ENCODE measurements at regions not wholly inside any gene's neighbourhood (a gene's known extent, or its start where the extent isn't known, plus 50 kb on each side); places are given as distances from the start of the nearest gene placed in this dataset.
A peak's percentile ranks its signal among the peaks of the same experiment; 100 is the strongest.

GRCh38 chr17:14926526-14927122 lies 338.5 kb downstream of the PMP22 start:
- no peaks in the 10 kb centered on the region for H3K27me3 Mint-ChIP-seq (ENCODE audit: low read depth)
- ChIA-PET POLR2A (no interaction called here), CTCF (interaction anchor here (0.7 to 2.8 kb wide), 20 partner anchors 11 to 1895 kb away, joined by 3 to 24 read pairs (median 4); no protein-coding TSS in a partner anchor)
- TF ChIP-seq, protein P1, sequence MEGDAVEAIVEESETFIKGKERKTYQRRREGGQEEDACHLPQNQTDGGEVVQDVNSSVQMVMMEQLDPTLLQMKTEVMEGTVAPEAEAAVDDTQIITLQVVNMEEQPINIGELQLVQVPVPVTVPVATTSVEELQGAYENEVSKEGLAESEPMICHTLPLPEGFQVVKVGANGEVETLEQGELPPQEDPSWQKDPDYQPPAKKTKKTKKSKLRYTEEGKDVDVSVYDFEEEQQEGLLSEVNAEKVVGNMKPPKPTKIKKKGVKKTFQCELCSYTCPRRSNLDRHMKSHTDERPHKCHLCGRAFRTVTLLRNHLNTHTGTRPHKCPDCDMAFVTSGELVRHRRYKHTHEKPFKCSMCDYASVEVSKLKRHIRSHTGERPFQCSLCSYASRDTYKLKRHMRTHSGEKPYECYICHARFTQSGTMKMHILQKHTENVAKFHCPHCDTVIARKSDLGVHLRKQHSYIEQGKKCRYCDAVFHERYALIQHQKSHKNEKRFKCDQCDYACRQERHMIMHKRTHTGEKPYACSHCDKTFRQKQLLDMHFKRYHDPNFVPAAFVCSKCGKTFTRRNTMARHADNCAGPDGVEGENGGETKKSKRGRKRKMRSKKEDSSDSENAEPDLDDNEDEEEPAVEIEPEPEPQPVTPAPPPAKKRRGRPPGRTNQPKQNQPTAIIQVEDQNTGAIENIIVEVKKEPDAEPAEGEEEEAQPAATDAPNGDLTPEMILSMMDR (IDR thresholded peaks at IDR 0.05): peak; percentile 76
- TF ChIP-seq OVOL2 (CRISPR knock-in tag; IDR thresholded peaks at IDR 0.05; ENCODE audit: borderline replicate concordance): no peak
- DNase-seq (ENCODE audit: low spot score) (peak; percentile 45), ATAC-seq (no peak)
- H3K36me3 Mint-ChIP-seq: peaks cover 13% of the 10 kb centered on the region
- no peak overlapping the region for H3K4me3 Mint-ChIP-seq
- H3K9me3 Mint-ChIP-seq: peaks cover 18% of the 10 kb centered on the region
- H3K27ac Mint-ChIP-seq: no peak overlapping the region
- 0 out of 2 replicates have a peak, but pooled peaks cover 4% of the 10 kb centered on the region for H3K4me1 Mint-ChIP-seq

GRCh38 chr17:14926073-14926472 lies 339.1 kb downstream of the PMP22 start:
- Mint-ChIP-seq H3K4me1 (0 out of 2 replicates have a peak, but pooled peaks cover 4% of the 10 kb centered on the region), H3K36me3 (peaks cover 13% of the 10 kb centered on the region), H3K4me3 (no peak overlapping the region), H3K27me3 (ENCODE audit: low read depth) (no peaks in the 10 kb centered on the region), H3K27ac (no peak overlapping the region), H3K9me3 (peaks cover 18% of the 10 kb centered on the region)
- POLR2A ChIA-PET: no interaction called here
- no peak for TF ChIP-seq KAT7 (CRISPR knock-in tag; IDR thresholded peaks at IDR 0.05; ENCODE audit: borderline replicate concordance)
- no peak for TF ChIP-seq STAT6 (CRISPR knock-in tag; conservative IDR thresholded peaks at IDR 0.05; ENCODE audit: low read depth)
- no peak for TF ChIP-seq GRHL2 (CRISPR knock-in tag; IDR thresholded peaks at IDR 0.05; ENCODE audit: insufficient replicate concordance, severe bottlenecking)
- TF ChIP-seq PRRX2 (CRISPR knock-in tag; IDR thresholded peaks at IDR 0.05): no peak
- TF ChIP-seq FOXJ3 (CRISPR knock-in tag; IDR thresholded peaks at IDR 0.05; ENCODE audit: borderline replicate concordance): no peak
- no peak for TF ChIP-seq CREB1 (CRISPR knock-in tag; IDR thresholded peaks at IDR 0.05)
- TF ChIP-seq ZNF416 (CRISPR knock-in tag; IDR thresholded peaks at IDR 0.05): no peak
- TF ChIP-seq SMAD3 (CRISPR knock-in tag; IDR thresholded peaks at IDR 0.05; ENCODE audit: borderline replicate concordance): no peak
- no peak for TF ChIP-seq PREB (CRISPR knock-in tag; IDR thresholded peaks at IDR 0.05; ENCODE audit: borderline replicate concordance)
- no peak for TF ChIP-seq NR1H2 (CRISPR knock-in tag; IDR thresholded peaks at IDR 0.05)
- TF ChIP-seq ZBTB21 (CRISPR knock-in tag; IDR thresholded peaks at IDR 0.05; ENCODE audit: borderline replicate concordance): no peak
- TF ChIP-seq SP1 (CRISPR knock-in tag; conservative IDR thresholded peaks at IDR 0.05): no peak
- no peak for TF ChIP-seq NR2C2 (CRISPR knock-in tag; IDR thresholded peaks at IDR 0.05)
- no peak for TF ChIP-seq NR3C1 (CRISPR knock-in tag; conservative IDR thresholded peaks at IDR 0.05; ENCODE audit: low read depth)
- no peak for DNase-seq (ENCODE audit: low spot score)
- CTCF ChIA-PET: interaction anchor here (0.9 to 2.8 kb wide), 18 partner anchors 12 to 1894 kb away, joined by 3 to 24 read pairs (median 4); no protein-coding TSS in a partner anchor
- ATAC-seq: no peak

GRCh38 chr17:14925498-14925897 lies 339.6 kb downstream of the PMP22 start:
- Mint-ChIP-seq H3K4me3 (no peak overlapping the region), H3K27me3 (ENCODE audit: low read depth) (no peaks in the 10 kb centered on the region), H3K4me1 (0 out of 2 replicates have a peak, but pooled peaks cover 4% of the 10 kb centered on the region), H3K9me3 (peaks cover 18% of the 10 kb centered on the region), H3K27ac (no peak overlapping the region), H3K36me3 (peaks cover 13% of the 10 kb centered on the region)
- CTCF ChIA-PET: interaction anchor here (1.1 to 2.8 kb wide), 4 partner anchors 14 to 231 kb away, joined by 3 to 24 read pairs (median 4); no protein-coding TSS in a partner anchor
- ATAC-seq (no peak), DNase-seq (ENCODE audit: low spot score) (no peak)
- POLR2A ChIA-PET: no interaction called here
- TF ChIP-seq MAX (CRISPR knock-in tag; IDR thresholded peaks at IDR 0.05): no peak
- TF ChIP-seq, protein P2, sequence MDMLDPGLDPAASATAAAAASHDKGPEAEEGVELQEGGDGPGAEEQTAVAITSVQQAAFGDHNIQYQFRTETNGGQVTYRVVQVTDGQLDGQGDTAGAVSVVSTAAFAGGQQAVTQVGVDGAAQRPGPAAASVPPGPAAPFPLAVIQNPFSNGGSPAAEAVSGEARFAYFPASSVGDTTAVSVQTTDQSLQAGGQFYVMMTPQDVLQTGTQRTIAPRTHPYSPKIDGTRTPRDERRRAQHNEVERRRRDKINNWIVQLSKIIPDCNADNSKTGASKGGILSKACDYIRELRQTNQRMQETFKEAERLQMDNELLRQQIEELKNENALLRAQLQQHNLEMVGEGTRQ (CRISPR knock-in tag; IDR thresholded peaks at IDR 0.05): no peak
- no peak for TF ChIP-seq STAT6 (CRISPR knock-in tag; conservative IDR thresholded peaks at IDR 0.05; ENCODE audit: low read depth)
- no peak for TF ChIP-seq CREM (CRISPR knock-in tag; IDR thresholded peaks at IDR 0.05)
- TF ChIP-seq NFATC4 (CRISPR knock-in tag; IDR thresholded peaks at IDR 0.05): no peak
- no peak for TF ChIP-seq GTF2I (CRISPR knock-in tag; conservative IDR thresholded peaks at IDR 0.05)
- no peak for TF ChIP-seq ZNF263 (CRISPR knock-in tag; IDR thresholded peaks at IDR 0.05; ENCODE audit: low read depth)
- no peak for TF ChIP-seq GRHL2 (CRISPR knock-in tag; IDR thresholded peaks at IDR 0.05; ENCODE audit: insufficient replicate concordance, severe bottlenecking)

Data from WTC11 (cell line).